SU-DHL-6 (cell line): ENCODE measurements at regions not wholly inside any gene's neighbourhood (a gene's known extent, or its start where the extent isn't known, plus 50 kb on each side); places are given as distances from the start of the nearest gene placed in this dataset.

Source experiments
- EZH2phosphoT487 ChIP-seq: fragments of 200-600 bp; sonication (generic), shearing (Covaris generic); conservative IDR thresholded peaks from 2 replicates; pipeline ENCODE4 v1.6.1; 2018; ENCODE audit warnings: mild to moderate bottlenecking, antibody characterized with exemption, low read length, moderate library complexity, mixed read lengths
- TF ChIP-seq, protein P1 (sequence below): fragments of 200-600 bp; sonication (generic); IDR thresholded peaks from one replicate; pipeline ENCODE4 v1.5.1; 2017; ENCODE audit warnings: antibody characterized with exemption, mild to moderate bottlenecking, low read length, moderate library complexity; ENCODE audit not compliant: insufficient read depth, poor library complexity, severe bottlenecking

DNA sequence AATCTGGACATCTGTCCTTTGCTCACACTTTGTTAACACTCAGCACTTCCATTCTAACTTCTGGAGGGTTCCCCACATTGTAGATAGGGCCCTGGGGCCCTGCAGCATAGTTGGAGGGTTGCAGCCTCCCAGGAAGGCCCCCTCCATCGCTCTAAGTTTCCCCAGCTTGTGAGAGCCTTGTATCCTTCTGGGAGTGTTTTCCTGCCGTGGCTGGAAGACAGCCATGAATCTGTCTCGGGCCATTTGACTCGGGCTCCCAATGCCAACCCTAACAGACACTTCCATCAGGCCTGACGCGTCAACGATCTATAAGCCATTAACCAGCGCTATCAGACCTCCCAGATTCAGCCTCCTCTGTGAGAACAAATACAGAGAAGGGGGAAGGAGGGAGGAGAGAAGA is 263.7 kb upstream of the RPL38 start:
- TF ChIP-seq, protein P1, sequence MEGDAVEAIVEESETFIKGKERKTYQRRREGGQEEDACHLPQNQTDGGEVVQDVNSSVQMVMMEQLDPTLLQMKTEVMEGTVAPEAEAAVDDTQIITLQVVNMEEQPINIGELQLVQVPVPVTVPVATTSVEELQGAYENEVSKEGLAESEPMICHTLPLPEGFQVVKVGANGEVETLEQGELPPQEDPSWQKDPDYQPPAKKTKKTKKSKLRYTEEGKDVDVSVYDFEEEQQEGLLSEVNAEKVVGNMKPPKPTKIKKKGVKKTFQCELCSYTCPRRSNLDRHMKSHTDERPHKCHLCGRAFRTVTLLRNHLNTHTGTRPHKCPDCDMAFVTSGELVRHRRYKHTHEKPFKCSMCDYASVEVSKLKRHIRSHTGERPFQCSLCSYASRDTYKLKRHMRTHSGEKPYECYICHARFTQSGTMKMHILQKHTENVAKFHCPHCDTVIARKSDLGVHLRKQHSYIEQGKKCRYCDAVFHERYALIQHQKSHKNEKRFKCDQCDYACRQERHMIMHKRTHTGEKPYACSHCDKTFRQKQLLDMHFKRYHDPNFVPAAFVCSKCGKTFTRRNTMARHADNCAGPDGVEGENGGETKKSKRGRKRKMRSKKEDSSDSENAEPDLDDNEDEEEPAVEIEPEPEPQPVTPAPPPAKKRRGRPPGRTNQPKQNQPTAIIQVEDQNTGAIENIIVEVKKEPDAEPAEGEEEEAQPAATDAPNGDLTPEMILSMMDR = no peak
- no peak for TF ChIP-seq EZH2phosphoT487
